OCI-LY3 (cell line): ENCODE measurements at regions not wholly inside any gene's neighbourhood (a gene's known extent, or its start where the extent isn't known, plus 50 kb on each side); places are given as distances from the start of the nearest gene placed in this dataset.
"Not testable (repeated sequence)": the region's sequence is repeated elsewhere in the genome, so short reads cannot be mapped to it uniquely, and the experiment has no call there.

Experiments
- H2AFZ ChIP-seq: fragments of 200-600, 300-600 bp; shearing (Covaris generic); 2 replicates; pipeline ENCODE4 v1.6.0; 2014; ENCODE audit warnings: antibody characterized with exemption, low read depth, low read length
- H3K27ac ChIP-seq: fragments of 200-600, 300-600 bp; sonication (generic); 2 replicates; pipeline ENCODE4 v1.5.1; 2014; ENCODE audit warnings: mild to moderate bottlenecking, low read length, moderate library complexity, mixed read lengths
- H3K27me3 ChIP-seq: fragments of 200-600, 300-600 bp; sonication (generic); 2 replicates; pipeline ENCODE4 v1.6.1; 2014; ENCODE audit warnings: low read depth, low read length, mixed read lengths
- H3K36me3 ChIP-seq: fragments of 200-600, 300-600 bp; sonication (generic); replicated peaks from 2 replicates; pipeline ENCODE3; 2014; ENCODE audit warnings: low read depth, low read length, mixed read lengths
- H3K4me1 ChIP-seq: fragments of 300-600, 200-600 bp; sonication (generic); 2 replicates; pipeline ENCODE4 v1.6.1; 2014; ENCODE audit warnings: low read length, mixed read lengths
- H3K4me2 ChIP-seq: fragments of 200-600, 300-600 bp; sonication (generic); 2 replicates; pipeline ENCODE4 v1.6.1; 2014; ENCODE audit warnings: low read length, mixed read lengths
- H3K4me3 ChIP-seq: fragments of 300-600, 200-600 bp; sonication (generic); 2 replicates; pipeline ENCODE4 v1.5.1; 2014; ENCODE audit warnings: antibody characterized with exemption, mild to moderate bottlenecking, low read length, moderate library complexity
- H3K79me2 ChIP-seq: fragments of 300-600, 200-600 bp; shearing (Covaris generic); 2 replicates; pipeline ENCODE4 v1.6.1; 2014; ENCODE audit warnings: mild to moderate bottlenecking, low read length, mixed read lengths
- H3K9ac ChIP-seq: fragments of 300-600, 200-600 bp; shearing (Covaris generic); 2 replicates; pipeline ENCODE4 v1.6.0; 2014; ENCODE audit warnings: mild to moderate bottlenecking, low read length, moderate library complexity
- H3K9me3 ChIP-seq: fragments of 200-600, 300-600 bp; shearing (Covaris generic); 2 replicates; pipeline ENCODE4 v1.6.1; 2014; ENCODE audit warnings: low read length, mixed read lengths; ENCODE audit not compliant: insufficient read depth
- H4K20me1 ChIP-seq: fragments of 200-600, 300-600 bp; sonication (generic); 2 replicates; pipeline ENCODE4 v1.6.1; 2016; ENCODE audit warnings: low read length, mixed read lengths; ENCODE audit not compliant: insufficient read depth
- EZH2phosphoT487 ChIP-seq: fragments of 200-600 bp; shearing (Covaris generic); IDR thresholded peaks from 2 replicates; pipeline ENCODE4 v1.6.1; 2018; ENCODE audit warnings: antibody characterized with exemption, mixed run types, low read depth
- TF ChIP-seq, protein P1 (sequence below): fragments of 200-600, 300-600 bp; sonication (generic); IDR thresholded peaks from 2 replicates; pipeline ENCODE4 v1.5.1; 2014; ENCODE audit warnings: antibody characterized with exemption, low read length, low read depth

DNA sequence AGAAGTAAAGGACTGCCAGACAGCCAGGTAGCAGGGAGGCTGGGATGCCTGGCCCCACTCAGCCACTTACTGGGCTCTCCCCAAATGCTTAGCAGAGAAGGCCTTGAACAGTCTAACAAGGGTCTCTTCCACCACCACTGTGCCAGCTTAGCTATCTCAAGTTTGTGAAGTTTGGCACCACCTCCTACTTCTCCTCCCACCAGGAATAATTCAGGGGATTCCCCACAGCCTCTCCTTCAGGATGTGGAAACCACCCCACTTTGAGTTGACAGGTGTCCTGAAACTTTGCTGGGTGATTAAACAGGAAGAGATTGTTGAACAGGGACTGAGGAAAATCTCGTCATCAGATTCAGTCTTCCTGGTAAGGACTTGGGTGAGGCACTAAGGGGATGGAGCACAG lies 59.4 kb upstream of the ATP1B1 start:
- Histone ChIP-seq H3K4me1 (peaks cover 84% of the 10 kb centered on the region), H3K4me2 (peak overlapping the region; percentile 21), H3K27ac (no peak overlapping the region), H3K79me2 (no peaks in the 10 kb centered on the region), H3K9ac (no peak overlapping the region; the same call in 1 of the 2 replicates), H4K20me1 (no peaks in the 10 kb centered on the region), H2AFZ (no peak overlapping the region), H3K36me3 (no peaks in the 10 kb centered on the region), H3K4me3 (no peak overlapping the region), H3K27me3 (no peaks in the 10 kb centered on the region), H3K9me3 (no peaks in the 10 kb centered on the region)
- TF ChIP-seq EZH2phosphoT487, result no peak
- TF ChIP-seq, protein P1, sequence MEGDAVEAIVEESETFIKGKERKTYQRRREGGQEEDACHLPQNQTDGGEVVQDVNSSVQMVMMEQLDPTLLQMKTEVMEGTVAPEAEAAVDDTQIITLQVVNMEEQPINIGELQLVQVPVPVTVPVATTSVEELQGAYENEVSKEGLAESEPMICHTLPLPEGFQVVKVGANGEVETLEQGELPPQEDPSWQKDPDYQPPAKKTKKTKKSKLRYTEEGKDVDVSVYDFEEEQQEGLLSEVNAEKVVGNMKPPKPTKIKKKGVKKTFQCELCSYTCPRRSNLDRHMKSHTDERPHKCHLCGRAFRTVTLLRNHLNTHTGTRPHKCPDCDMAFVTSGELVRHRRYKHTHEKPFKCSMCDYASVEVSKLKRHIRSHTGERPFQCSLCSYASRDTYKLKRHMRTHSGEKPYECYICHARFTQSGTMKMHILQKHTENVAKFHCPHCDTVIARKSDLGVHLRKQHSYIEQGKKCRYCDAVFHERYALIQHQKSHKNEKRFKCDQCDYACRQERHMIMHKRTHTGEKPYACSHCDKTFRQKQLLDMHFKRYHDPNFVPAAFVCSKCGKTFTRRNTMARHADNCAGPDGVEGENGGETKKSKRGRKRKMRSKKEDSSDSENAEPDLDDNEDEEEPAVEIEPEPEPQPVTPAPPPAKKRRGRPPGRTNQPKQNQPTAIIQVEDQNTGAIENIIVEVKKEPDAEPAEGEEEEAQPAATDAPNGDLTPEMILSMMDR, result no peak

- Histone ChIP-seq H3K4me2 (no peak overlapping the region), H3K27me3 (no peaks in the 10 kb centered on the region), H3K4me3 (no peak overlapping the region), H3K9ac (no peak overlapping the region), H2AFZ (no peak overlapping the region), H3K9me3 (no peaks in the 10 kb centered on the region), H4K20me1 (no peaks in the 10 kb centered on the region), H3K79me2 (no peaks in the 10 kb centered on the region), H3K4me1 (peaks cover 94% of the 10 kb centered on the region), H3K36me3 (no peaks in the 10 kb centered on the region), H3K27ac (no peak overlapping the region)
- TF ChIP-seq, protein P1, result no peak
- no peak for TF ChIP-seq EZH2phosphoT487
Observed at GRCh38 chr1:169048043-169048442, 58.4 kb upstream of the ATP1B1 start.

DNA sequence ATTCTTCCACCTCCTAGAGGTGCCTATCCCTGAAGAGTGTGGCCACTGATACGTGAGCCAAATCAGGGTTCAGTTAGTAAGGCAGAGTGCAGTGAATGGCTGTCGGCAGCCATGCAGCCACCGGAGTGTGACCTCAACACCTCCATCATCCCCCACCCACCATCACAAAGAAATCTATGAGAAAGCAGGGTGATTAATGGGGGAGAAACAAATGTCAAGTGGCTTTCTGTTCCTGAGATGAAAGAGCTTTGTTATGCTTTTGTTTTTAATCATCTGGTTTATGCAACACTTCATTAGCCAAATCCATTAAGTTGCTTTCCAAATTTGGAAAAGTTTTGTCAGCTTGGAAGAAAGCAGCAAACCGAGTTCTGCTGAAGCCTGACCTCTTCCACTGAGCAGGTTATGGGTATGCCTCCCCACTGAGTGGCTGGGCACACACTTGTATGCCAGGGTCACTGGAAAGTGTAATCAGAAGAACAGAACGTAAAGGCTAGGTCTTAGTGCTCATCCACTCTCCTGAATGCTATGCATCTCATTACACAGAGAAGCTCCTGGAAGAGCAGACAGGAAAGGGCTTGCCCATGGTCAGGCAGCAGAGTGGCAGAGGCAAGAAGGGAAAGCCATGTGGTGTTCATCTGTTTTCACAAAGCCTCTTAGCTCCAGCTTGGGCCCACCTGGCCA lies 57.1 kb upstream of the ATP1B1 start:
- Histone ChIP-seq H3K9me3 (no peaks in the 10 kb centered on the region), H3K36me3 (no peaks in the 10 kb centered on the region), H2AFZ (0 out of 2 replicates have a peak overlapping the region, but pooled peaks have one; percentile 43), H3K4me2 (peak overlapping the region; percentile 17), H3K9ac (no peak overlapping the region), H3K79me2 (no peaks in the 10 kb centered on the region), H3K27me3 (no peaks in the 10 kb centered on the region), H3K4me3 (no peak overlapping the region), H4K20me1 (no peaks in the 10 kb centered on the region), H3K27ac (no peak overlapping the region), H3K4me1 (peaks cover 92% of the 10 kb centered on the region)
- no peak for TF ChIP-seq EZH2phosphoT487
- TF ChIP-seq, protein P1, result no peak

DNA sequence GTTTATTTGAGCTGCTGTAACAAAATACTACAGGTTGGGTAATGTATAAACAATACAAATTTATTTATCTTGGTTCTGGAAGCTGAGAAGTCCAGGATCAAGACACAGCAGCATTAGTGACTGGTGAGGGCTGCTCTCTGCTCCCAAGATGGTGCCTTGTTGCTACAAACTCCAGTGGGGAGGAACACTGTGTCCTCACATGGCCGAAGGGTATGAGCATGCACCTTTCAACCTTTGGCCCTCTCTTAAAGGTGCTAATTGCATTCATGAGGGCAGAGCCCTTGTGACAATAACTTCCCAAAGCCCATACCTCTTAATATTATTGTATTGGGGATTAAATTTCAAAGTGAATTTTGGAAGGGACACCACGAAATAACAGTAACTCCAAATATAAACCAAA lies 55.3 kb upstream of the ATP1B1 start:
- no peak overlapping the region for H3K4me2 ChIP-seq
- H3K4me1 ChIP-seq, result peaks cover 74% of the 10 kb centered on the region
- H3K27ac ChIP-seq, result peak overlapping the region; percentile 90
- no peaks in the 10 kb centered on the region for H4K20me1 ChIP-seq
- no peaks in the 10 kb centered on the region for H3K9me3 ChIP-seq
- no peaks in the 10 kb centered on the region for H3K27me3 ChIP-seq
- H3K36me3 ChIP-seq, result no peaks in the 10 kb centered on the region
- no peak for TF ChIP-seq EZH2phosphoT487
- TF ChIP-seq, protein P1, result no peak
- no peak overlapping the region for H3K4me3 ChIP-seq
- no peaks in the 10 kb centered on the region for H3K79me2 ChIP-seq
- H2AFZ ChIP-seq, result no peak overlapping the region
- H3K9ac ChIP-seq, result peak overlapping the region; percentile 62; the same call in 1 of the 2 replicates

DNA sequence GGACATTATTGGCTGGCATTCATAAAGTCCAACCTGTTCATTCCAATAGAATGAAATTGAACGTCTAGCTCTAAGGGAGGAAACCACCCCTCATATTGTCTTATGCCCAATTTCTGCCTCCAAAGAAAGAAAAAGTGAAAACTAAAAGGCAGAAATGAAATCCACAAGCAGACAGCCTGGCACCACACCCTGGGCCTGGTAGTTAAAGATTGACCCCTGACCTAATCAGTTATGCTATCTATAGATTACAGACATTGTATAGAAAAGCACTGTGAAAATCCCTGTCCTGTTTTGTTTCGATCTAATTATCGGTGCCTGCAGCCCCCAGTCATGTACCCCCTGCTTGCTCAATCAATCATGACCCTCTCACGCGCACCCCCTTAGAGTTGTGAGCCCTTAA lies 54.3 kb upstream of the ATP1B1 start:
- Histone ChIP-seq H3K4me1 (peaks cover 64% of the 10 kb centered on the region), H3K4me3 (peak overlapping the region; percentile 55), H3K9ac (peak overlapping the region; percentile 62), H2AFZ (peak overlapping the region; percentile 56), H3K4me2 (peak overlapping the region; percentile 76), H3K27ac (peak overlapping the region; percentile 90)
- H4K20me1 ChIP-seq, H3K36me3 ChIP-seq, H3K27me3 ChIP-seq, H3K79me2 ChIP-seq, H3K9me3 ChIP-seq: not testable (repeated sequence)
